H9 (cell line): ENCODE measurements at regions not wholly inside any gene's neighbourhood (a gene's known extent, or its start where the extent isn't known, plus 50 kb on each side); places are given as distances from the start of the nearest gene placed in this dataset.
A peak's percentile ranks its signal among the peaks of the same experiment; 100 is the strongest.

ENCODE experiments used
- DNase-seq: peaks from one replicate; pipeline ENCODE4 v3.0.0-alpha.2; 2017
- H2AFZ ChIP-seq: one replicate; pipeline ENCODE4 v1.6.1; 2013; ENCODE audit warnings: mild to moderate bottlenecking, low read length, control low read depth, moderate library complexity
- H2AK5ac ChIP-seq: 2 replicates; pipeline ENCODE4 v1.6.1; 2013; ENCODE audit warnings: low read length, control low read depth, mixed read lengths; ENCODE audit not compliant: insufficient read length
- H2BK120ac ChIP-seq: one replicate; pipeline ENCODE4 v1.6.1; 2013; ENCODE audit warnings: low read depth, mild to moderate bottlenecking, low read length, control low read depth, inconsistent platforms; ENCODE audit not compliant: poor library complexity, severe bottlenecking
- H2BK12ac ChIP-seq: 2 replicates; pipeline ENCODE4 v1.6.1; 2013; ENCODE audit warnings: low read length, control low read depth, mixed read lengths, low read depth; ENCODE audit not compliant: insufficient read length
- H2BK15ac ChIP-seq: 2 replicates; pipeline ENCODE4 v1.6.1; 2013; ENCODE audit warnings: low read depth, low read length, control low read depth
- H2BK20ac ChIP-seq: one replicate; pipeline ENCODE4 v1.6.1; 2013; ENCODE audit warnings: low read depth, mild to moderate bottlenecking, low read length, control low read depth, inconsistent platforms; ENCODE audit not compliant: poor library complexity, severe bottlenecking
- H2BK5ac ChIP-seq: 2 replicates; pipeline ENCODE4 v1.6.1; 2013; ENCODE audit warnings: low read length, control low read depth, mixed read lengths; ENCODE audit not compliant: insufficient read length
- H3K14ac ChIP-seq: 2 replicates; pipeline ENCODE4 v1.6.1; 2013; ENCODE audit warnings: low read length, control low read depth; ENCODE audit not compliant: insufficient read depth
- H3K18ac ChIP-seq: 2 replicates; pipeline ENCODE4 v1.6.1; 2013; ENCODE audit warnings: low read depth, mild to moderate bottlenecking, mixed read lengths, low read length, control low read depth; ENCODE audit not compliant: insufficient read length
- H3K23ac ChIP-seq: 2 replicates; pipeline ENCODE4 v1.6.1; 2013; ENCODE audit warnings: low read length, control low read depth, mixed read lengths, low read depth; ENCODE audit not compliant: insufficient read length
- H3K23me2 ChIP-seq: 2 replicates; pipeline ENCODE4 v1.6.1; 2013; ENCODE audit warnings: low read depth, mild to moderate bottlenecking, mixed read lengths, low read length, control low read depth; ENCODE audit not compliant: insufficient read length, poor library complexity, severe bottlenecking
- H3K27ac ChIP-seq: 2 replicates; pipeline ENCODE4 v1.5.1; 2013; ENCODE audit warnings: low read length, control low read depth, mixed read lengths, low read depth; ENCODE audit not compliant: insufficient read length
- H3K27me3 ChIP-seq: 2 replicates; pipeline ENCODE4 v1.6.1; 2013; ENCODE audit warnings: low read length, control low read depth, inconsistent platforms; ENCODE audit not compliant: insufficient read depth
- H3K4ac ChIP-seq: 2 replicates; pipeline ENCODE4 v1.6.1; 2013; ENCODE audit warnings: low read depth, mild to moderate bottlenecking, control low read depth, inconsistent platforms, low read length, moderate library complexity
- H3K4me1 ChIP-seq: 2 replicates; pipeline ENCODE4 v1.6.1; 2013; ENCODE audit warnings: low read length, control low read depth, inconsistent platforms; ENCODE audit not compliant: insufficient read depth
- H3K4me2 ChIP-seq: 2 replicates; pipeline ENCODE4 v1.6.1; 2013; ENCODE audit warnings: low read length, control low read depth, mixed read lengths; ENCODE audit not compliant: insufficient read length, insufficient read depth
- H3K56ac ChIP-seq: 2 replicates; pipeline ENCODE4 v1.6.1; 2013; ENCODE audit warnings: low read depth, mild to moderate bottlenecking, mixed read lengths, low read length, control low read depth; ENCODE audit not compliant: insufficient read length
- H3K79me1 ChIP-seq: 2 replicates; pipeline ENCODE4 v1.6.1; 2013; ENCODE audit warnings: low read depth, mild to moderate bottlenecking, moderate library complexity, low read length, control low read depth, inconsistent platforms; ENCODE audit not compliant: insufficient read depth, poor library complexity, severe bottlenecking
- H3K79me2 ChIP-seq: 2 replicates; pipeline ENCODE4 v1.6.1; 2013; ENCODE audit warnings: low read length, control low read depth, inconsistent platforms; ENCODE audit not compliant: insufficient read depth
- H3K9ac ChIP-seq: 2 replicates; pipeline ENCODE4 v1.6.1; 2013; ENCODE audit warnings: low read length, control low read depth, mixed read lengths; ENCODE audit not compliant: insufficient read length; ENCODE audit errors: extremely low read depth
- H3K9me3 ChIP-seq: one replicate; pipeline ENCODE4 v1.6.1; 2013; ENCODE audit warnings: low read depth, low read length, inconsistent platforms; ENCODE audit not compliant: control insufficient read depth
- H3T11ph ChIP-seq: one replicate; pipeline ENCODE4 v1.6.1; 2013; ENCODE audit warnings: mild to moderate bottlenecking, low read length, control low read depth, inconsistent platforms
- H4K20me1 ChIP-seq: one replicate; pipeline ENCODE4 v1.6.1; 2013; ENCODE audit not compliant: control insufficient read depth, insufficient read length, insufficient read depth
- H4K5ac ChIP-seq: 2 replicates; pipeline ENCODE4 v1.6.1; 2013; ENCODE audit warnings: low read depth, mild to moderate bottlenecking, mixed read lengths, low read length, control low read depth; ENCODE audit not compliant: insufficient read length
- H4K8ac ChIP-seq: replicated peaks from 2 replicates; pipeline ENCODE4 v1.6.1; 2013; ENCODE audit warnings: low read length, control low read depth, mixed read lengths, low read depth; ENCODE audit not compliant: insufficient read length
- H4K91ac ChIP-seq: 2 replicates; pipeline ENCODE4 v1.6.1; 2013; ENCODE audit warnings: low read depth, mild to moderate bottlenecking, moderate library complexity, mixed read lengths, low read length, control low read depth; ENCODE audit not compliant: insufficient read length
- H3K27ac Mint-ChIP-seq, 3 experiments: 2 replicates in 2 of 3; 3 replicates in 1 of 3; pipeline ENCODE4 v1.8.0; 2020 to 2021; ENCODE audit warnings: mixed read lengths in 3 of 3, mild to moderate bottlenecking in 1 of 3, moderate library complexity in 1 of 3
- H3K27me3 Mint-ChIP-seq: 2 replicates; pipeline ENCODE4 v1.8.0; 2021; ENCODE audit warnings: low read depth, mild to moderate bottlenecking, moderate library complexity, mixed read lengths
- H3K36me3 Mint-ChIP-seq, 3 experiments: 2 replicates in 2 of 3; 3 replicates in 1 of 3; pipeline ENCODE4 v1.8.0; 2020 to 2021; ENCODE audit warnings: low read depth in 3 of 3, mixed read lengths in 3 of 3; ENCODE audit not compliant: insufficient read depth in 1 of 3
- H3K4me1 Mint-ChIP-seq, 2 experiments: 2 replicates each; pipeline ENCODE4 v1.8.0; 2020; ENCODE audit warnings: mixed read lengths in 2 of 2
- H3K4me3 Mint-ChIP-seq, 2 experiments: 2 replicates in 1 of 2; 3 replicates in 1 of 2; pipeline ENCODE4 v1.8.0; 2020 to 2021; ENCODE audit warnings: mild to moderate bottlenecking in 2 of 2, mixed read lengths in 2 of 2, moderate library complexity in 1 of 2
- H3K9me3 Mint-ChIP-seq, 2 experiments: 2 replicates in 1 of 2; 3 replicates in 1 of 2; pipeline ENCODE4 v1.8.0; 2020; ENCODE audit warnings: mild to moderate bottlenecking in 2 of 2, mixed read lengths in 2 of 2, moderate library complexity in 1 of 2
- CTCF ChIP-seq: fragments of 200-600 bp; sonication (generic); conservative IDR thresholded peaks from 3 replicates; pipeline ENCODE4 v1.8.0; 2021; ENCODE audit warnings: antibody characterized with exemption, mild to moderate bottlenecking
- WGBS: extraction: QIAGEN DNeasy Blood & Tissue Kit; methylation state at CpG from one replicate; pipeline ENCODE4 v1.1.7; 2013; ENCODE audit warnings: missing lambda C conversion rate, low lambda C conversion rate, mixed read lengths; ENCODE audit not compliant: insufficient read length; ENCODE audit errors: extremely low coverage; 5-methylcytosine and 5-hydroxymethylcytosine counted together

GRCh38 chr7:121546632-121547543, 150.8 kb upstream of the FAM3C start:
- Histone ChIP-seq H2BK15ac (no peak overlapping the region), H3K4ac (no peak overlapping the region), H2BK120ac (no peak overlapping the region), H3K4me1 (no peaks in the 10 kb centered on the region), H2BK20ac (no peak overlapping the region), H2AFZ (peak overlapping the region; percentile 96), H3K23me2 (no peaks in the 10 kb centered on the region), H3T11ph (no peak overlapping the region), H3K9ac (no peak overlapping the region), H4K8ac (no peak overlapping the region), H3K18ac (no peak overlapping the region), H4K20me1 (no peaks in the 10 kb centered on the region), H4K91ac (no peak overlapping the region), H3K79me2 (no peaks in the 10 kb centered on the region), H3K56ac (no peak overlapping the region), H3K4me2 (no peak overlapping the region), H3K27me3 (no peaks in the 10 kb centered on the region), H2BK5ac (no peak overlapping the region), H2AK5ac (no peak overlapping the region), H3K23ac (no peak overlapping the region), H3K14ac (no peak overlapping the region), H3K27ac (no peak overlapping the region), H3K9me3 (no peaks in the 10 kb centered on the region), H4K5ac (no peak overlapping the region), H2BK12ac (no peak overlapping the region), H3K79me1 (no peaks in the 10 kb centered on the region)
- TF ChIP-seq CTCF, result no peak
- peaks cover 0 to 2% of the 10 kb centered on the region in 2 experiments; a peak in 1 of 4 replicates for H3K4me1 Mint-ChIP-seq
- no peak for DNase-seq
- no peak overlapping the region for H3K4me3 Mint-ChIP-seq
- no peak overlapping the region for H3K27ac Mint-ChIP-seq
- H3K36me3 Mint-ChIP-seq, result peaks cover 3 to 19% (median 11%) of the 10 kb centered on the region in 3 experiments; a peak in 6 of 7 replicates
- H3K9me3 Mint-ChIP-seq, result peaks cover 12 to 16% of the 10 kb centered on the region in 2 experiments
- WGBS, result no CpG with 5 or more reads among the region's 4 CpGs
- no peaks in the 10 kb centered on the region; the same call in 1 of the 2 replicates for H3K27me3 Mint-ChIP-seq
